ENCODE measurements at regions not wholly inside any gene's neighbourhood (a gene's known extent, or its start where the extent isn't known, plus 50 kb on each side); places are given as distances from the start of the nearest gene placed in this dataset.

- no peak overlapping the region for H3K4me3 ChIP-seq (ENCODE audit: control insufficient read depth, low read depth, low read length)
- no peak for TF ChIP-seq CTCF (conservative IDR thresholded peaks at IDR 0.05; ENCODE audit: control insufficient read depth, insufficient read depth, low read depth, low read length)
- DNase-seq (ENCODE audit: low read depth): no peak
These were observed 209.5 kb upstream of the LNX1 start for GRCh38 chr4:53800741-53801140.

- DNase-seq (ENCODE audit: low read depth): no peak
- no peak for TF ChIP-seq CTCF (conservative IDR thresholded peaks at IDR 0.05; ENCODE audit: control insufficient read depth, insufficient read depth, low read depth, low read length)
These were observed 201.8 kb upstream of the LNX1 start for GRCh38 chr4:53793096-53793495.

GRCh38 chr4:53790286-53790685 is 199.0 kb upstream of the LNX1 start:
- no peak for TF ChIP-seq CTCF (conservative IDR thresholded peaks at IDR 0.05; ENCODE audit: control insufficient read depth, insufficient read depth, low read depth, low read length)
- H3K4me3 ChIP-seq (ENCODE audit: control insufficient read depth, low read depth, low read length): no peak overlapping the region
- DNase-seq (ENCODE audit: low read depth): no peak

More at GRCh38 chr4:53793096-53793495, 201.8 kb upstream of the LNX1 start:
- no peak overlapping the region for H3K4me3 ChIP-seq (ENCODE audit: control insufficient read depth, low read depth, low read length)

- no peak for DNase-seq (ENCODE audit: low read depth)
- H3K4me3 ChIP-seq (ENCODE audit: control insufficient read depth, low read depth, low read length): no peak overlapping the region
These were observed 197.3 kb upstream of the LNX1 start for GRCh38 chr4:53788621-53789020.

GRCh38 chr4:53788011-53788410 is 196.7 kb upstream of the LNX1 start:
- H3K4me3 ChIP-seq (ENCODE audit: control insufficient read depth, low read depth, low read length): no peak overlapping the region
- no peak for DNase-seq (ENCODE audit: low read depth)
- TF ChIP-seq CTCF (conservative IDR thresholded peaks at IDR 0.05; ENCODE audit: control insufficient read depth, insufficient read depth, low read depth, low read length): no peak

More at GRCh38 chr4:53788621-53789020, 197.3 kb upstream of the LNX1 start:
- TF ChIP-seq CTCF (conservative IDR thresholded peaks at IDR 0.05; ENCODE audit: control insufficient read depth, insufficient read depth, low read depth, low read length): no peak

- no peak overlapping the region for H3K4me3 ChIP-seq (ENCODE audit: control insufficient read depth, low read depth, low read length)
- TF ChIP-seq CTCF (conservative IDR thresholded peaks at IDR 0.05; ENCODE audit: control insufficient read depth, insufficient read depth, low read depth, low read length): no peak
- DNase-seq (ENCODE audit: low read depth): peak; percentile 56
These were observed 195.3 kb upstream of the LNX1 start for GRCh38 chr4:53786632-53787031.

GRCh38 chr4:53785996-53786395 is 194.7 kb upstream of the LNX1 start:
- DNase-seq (ENCODE audit: low read depth): no peak
- no peak for TF ChIP-seq CTCF (conservative IDR thresholded peaks at IDR 0.05; ENCODE audit: control insufficient read depth, insufficient read depth, low read depth, low read length)
- no peak overlapping the region for H3K4me3 ChIP-seq (ENCODE audit: control insufficient read depth, low read depth, low read length)
